OCI-LY1 (cell line): ENCODE measurements at regions not wholly inside any gene's neighbourhood (a gene's known extent, or its start where the extent isn't known, plus 50 kb on each side); places are given as distances from the start of the nearest gene placed in this dataset.

Experiments
- H2AFZ ChIP-seq: fragments of 200-600 bp; sonication (generic), shearing (Covaris generic); 2 replicates; pipeline ENCODE4 v1.6.0; 2014; ENCODE audit warnings: antibody characterized with exemption, mild to moderate bottlenecking, low read length
- H3F3A ChIP-seq: fragments of 200-600 bp; sonication (generic), shearing (Covaris generic); 2 replicates; pipeline ENCODE4 v1.6.0; 2014; ENCODE audit warnings: mild to moderate bottlenecking, antibody characterized with exemption, low read length, moderate library complexity; ENCODE audit not compliant: insufficient read depth
- H3K27ac ChIP-seq: fragments of 200-600 bp; sonication (generic); 2 replicates; pipeline ENCODE4 v1.5.1; 2014; ENCODE audit warnings: low read length, mixed run types, mild to moderate bottlenecking, low read depth; ENCODE audit not compliant: poor library complexity, severe bottlenecking
- H3K27me3 ChIP-seq: fragments of 200-600 bp; sonication (generic); 2 replicates; pipeline ENCODE4 v1.6.0; 2014; ENCODE audit warnings: antibody characterized with exemption, mild to moderate bottlenecking, low read length, moderate library complexity; ENCODE audit not compliant: insufficient read depth
- H3K36me3 ChIP-seq: fragments of 200-600 bp; sonication (generic); 2 replicates; pipeline ENCODE4 v1.6.1; 2014; ENCODE audit warnings: mild to moderate bottlenecking, antibody characterized with exemption, low read length, moderate library complexity, mixed read lengths; ENCODE audit not compliant: insufficient read depth
- H3K4me1 ChIP-seq: fragments of 200-600 bp; sonication (generic); 2 replicates; pipeline ENCODE4 v1.5.1; 2014; ENCODE audit warnings: mild to moderate bottlenecking, low read length, moderate library complexity; ENCODE audit not compliant: insufficient read depth, severe bottlenecking
- H3K4me2 ChIP-seq: fragments of 200-600 bp; sonication (generic), shearing (Covaris generic); 2 replicates; pipeline ENCODE4 v1.6.1; 2014; ENCODE audit warnings: low read length
- H3K4me3 ChIP-seq: fragments of 200-600 bp; sonication (generic); 2 replicates; pipeline ENCODE4 v1.5.1; 2014; ENCODE audit warnings: low read length, low read depth, mild to moderate bottlenecking, mixed read lengths; ENCODE audit not compliant: poor library complexity, severe bottlenecking
- H3K79me2 ChIP-seq: fragments of 200-600 bp; shearing (Covaris generic); 2 replicates; pipeline ENCODE4 v1.6.1; 2016; ENCODE audit warnings: mixed run types, low read length, mixed read lengths; ENCODE audit not compliant: insufficient read depth
- H3K9ac ChIP-seq: fragments of 200-600 bp; sonication (generic), shearing (Covaris generic); 2 replicates; pipeline ENCODE4 v1.6.1; 2014; ENCODE audit warnings: mild to moderate bottlenecking, low read length, mixed read lengths
- H3K9me2 ChIP-seq: fragments of 200-600 bp; sonication (generic), shearing (Covaris generic); 2 replicates; pipeline ENCODE4 v1.6.1; 2014; ENCODE audit warnings: low read depth, mild to moderate bottlenecking, low read length, mixed read lengths
- H3K9me3 ChIP-seq: fragments of 200-600 bp; shearing (Covaris generic); 2 replicates; pipeline ENCODE4 v1.6.1; 2014; ENCODE audit warnings: low read length, mixed read lengths
- H4K20me1 ChIP-seq: fragments of 200-600 bp; sonication (generic), shearing (Covaris generic); 2 replicates; pipeline ENCODE4 v1.6.0; 2016; ENCODE audit warnings: mild to moderate bottlenecking, low read length; ENCODE audit not compliant: insufficient read depth
- CTCF ChIP-seq: fragments of 200-600 bp; sonication (generic), shearing (Covaris generic); IDR thresholded peaks from 2 replicates; pipeline ENCODE4 v1.5.1; 2017; ENCODE audit warnings: mild to moderate bottlenecking, antibody characterized with exemption, low read length, moderate library complexity, mixed read lengths
- EZH2 ChIP-seq: fragments of 200-600 bp; sonication (generic), shearing (Covaris generic); IDR thresholded peaks from 2 replicates; pipeline ENCODE4 v1.8.0; 2017; ENCODE audit warnings: borderline replicate concordance, mixed run types, mild to moderate bottlenecking, antibody characterized with exemption, low read length, moderate library complexity, mixed read lengths

DNA sequence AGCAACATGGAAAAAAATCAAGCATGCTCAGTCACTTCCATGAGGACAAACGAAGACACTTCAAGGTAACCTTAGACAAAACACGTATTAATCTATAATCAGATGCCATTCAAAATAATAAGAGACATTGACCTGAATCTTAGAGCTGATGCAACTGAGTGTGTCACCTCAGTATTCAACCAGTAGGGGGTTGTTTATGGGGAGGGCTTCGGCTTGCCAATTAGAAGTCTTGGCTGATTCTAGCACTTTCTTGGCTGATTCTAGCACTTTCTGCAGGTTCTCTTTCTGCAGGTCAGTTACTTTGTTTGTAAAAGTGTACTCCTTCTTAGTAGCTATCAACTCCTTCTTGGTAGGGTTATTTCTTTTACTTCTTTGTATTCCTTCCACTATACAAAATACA lies 317.6 kb downstream of the ENC1 start:
- Histone ChIP-seq H3K4me2 (no peak overlapping the region), H3K9me3 (no peaks in the 10 kb centered on the region), H3K4me3 (no peak overlapping the region)

GRCh38 chr5:74322191-74322590 lies 318.3 kb downstream of the ENC1 start:
- Histone ChIP-seq H3K27me3 (no peaks in the 10 kb centered on the region), H3K4me2 (no peak overlapping the region), H3K9ac (no peak overlapping the region), H3K36me3 (no peaks in the 10 kb centered on the region), H2AFZ (no peak overlapping the region), H3K9me3 (no peaks in the 10 kb centered on the region), H3F3A (no peaks in the 10 kb centered on the region), H3K9me2 (no peaks in the 10 kb centered on the region), H4K20me1 (no peaks in the 10 kb centered on the region), H3K4me3 (no peak overlapping the region), H3K79me2 (no peaks in the 10 kb centered on the region), H3K4me1 (peaks cover 10% of the 10 kb centered on the region), H3K27ac (no peak overlapping the region)
- TF ChIP-seq EZH2 (no peak), CTCF (no peak)

More for the DNA sequence above, 317.6 kb downstream of the ENC1 start:
- peaks cover 16% of the 10 kb centered on the region for H3K4me1 ChIP-seq
- no peaks in the 10 kb centered on the region for H3F3A ChIP-seq
- no peaks in the 10 kb centered on the region for H4K20me1 ChIP-seq
- H3K27me3 ChIP-seq = no peaks in the 10 kb centered on the region
- no peak for TF ChIP-seq EZH2
- TF ChIP-seq CTCF = no peak; the same call in 1 of the 2 replicates
- no peak overlapping the region for H3K9ac ChIP-seq
- no peaks in the 10 kb centered on the region for H3K9me2 ChIP-seq
- no peak overlapping the region for H3K27ac ChIP-seq
- no peaks in the 10 kb centered on the region for H3K36me3 ChIP-seq
- H3K79me2 ChIP-seq = no peaks in the 10 kb centered on the region
- no peak overlapping the region for H2AFZ ChIP-seq

- no peaks in the 10 kb centered on the region for H3K79me2 ChIP-seq
- no peaks in the 10 kb centered on the region for H3F3A ChIP-seq
- no peak overlapping the region for H2AFZ ChIP-seq
- H3K4me2 ChIP-seq = no peak overlapping the region
- TF ChIP-seq EZH2 = no peak
- no peak for TF ChIP-seq CTCF
- H4K20me1 ChIP-seq = no peaks in the 10 kb centered on the region
- no peak overlapping the region for H3K4me3 ChIP-seq
- no peak overlapping the region for H3K9ac ChIP-seq
- H3K9me2 ChIP-seq = no peaks in the 10 kb centered on the region
- H3K9me3 ChIP-seq = no peaks in the 10 kb centered on the region
- H3K27me3 ChIP-seq = no peaks in the 10 kb centered on the region
- peaks cover under 1% of the 10 kb centered on the region for H3K4me1 ChIP-seq
- H3K36me3 ChIP-seq = no peaks in the 10 kb centered on the region
- H3K27ac ChIP-seq = no peak overlapping the region
These were observed 319.2 kb downstream of the ENC1 start for GRCh38 chr5:74321326-74321725.
